ENCODE measurements at regions not wholly inside any gene's neighbourhood (a gene's known extent, or its start where the extent isn't known, plus 50 kb on each side); places are given as distances from the start of the nearest gene placed in this dataset.
"Not testable (repeated sequence)": the region's sequence is repeated elsewhere in the genome, so short reads cannot be mapped to it uniquely, and the experiment has no call there.

- not testable (repeated sequence) for DNase-seq
These were observed 188.7 kb upstream of the NDUFV2 start for GRCh38 chr18:8913606-8914403.

GRCh38 chr18:8914404-8915264 is 187.9 kb upstream of the NDUFV2 start:
- not testable (repeated sequence) for DNase-seq

GRCh38 chr18:8920856-8921787 is 181.4 kb upstream of the NDUFV2 start:
- not testable (repeated sequence) for DNase-seq

GRCh38 chr18:8926464-8926863 is 176.0 kb upstream of the NDUFV2 start:
- DNase-seq = no peak

- no peak for DNase-seq
These were observed 174.5 kb upstream of the NDUFV2 start for GRCh38 chr18:8928044-8928443.

- no peak for DNase-seq
These were observed 173.4 kb upstream of the NDUFV2 start for GRCh38 chr18:8928847-8929780.

GRCh38 chr18:8930990-8931616 is 171.4 kb upstream of the NDUFV2 start:
- DNase-seq = no peak

- DNase-seq = no peak
These were observed 169.6 kb upstream of the NDUFV2 start for GRCh38 chr18:8932866-8933265.

GRCh38 chr18:8933714-8934284 is 168.7 kb upstream of the NDUFV2 start:
- no peak for DNase-seq

- DNase-seq = not testable (repeated sequence)
These were observed 167.2 kb upstream of the NDUFV2 start for GRCh38 chr18:8935346-8935745.

GRCh38 chr18:8936619-8937018 is 165.9 kb upstream of the NDUFV2 start:
- no peak for DNase-seq

- DNase-seq = no peak
These were observed 165.1 kb upstream of the NDUFV2 start for GRCh38 chr18:8937160-8938094.

- no peak for DNase-seq
These were observed 163.7 kb upstream of the NDUFV2 start for GRCh38 chr18:8938817-8939216.

- no peak for DNase-seq
These were observed 160.2 kb upstream of the NDUFV2 start for GRCh38 chr18:8942021-8942908.

GRCh38 chr18:8942909-8943545 is 159.5 kb upstream of the NDUFV2 start:
- no peak for DNase-seq

GRCh38 chr18:8943900-8944870 is 158.3 kb upstream of the NDUFV2 start:
- no peak for DNase-seq

- DNase-seq = no peak
These were observed 157.6 kb upstream of the NDUFV2 start for GRCh38 chr18:8944871-8945245.

Data from activated CD4-positive, alpha-beta T cell treated with anti-CD3 and anti-CD28 coated beads, Interleukin-10, Interleukin-2, amounts not matched to agents 100 ng/mL and 50 ng/mL, durations not matched to agents 16 hours and 8 hours (primary cell).